ENCODE measurements at regions not wholly inside any gene's neighbourhood (a gene's known extent, or its start where the extent isn't known, plus 50 kb on each side); places are given as distances from the start of the nearest gene placed in this dataset.

GRCh38 chr20:7347409-7347808, 579.9 kb downstream of the BMP2 start:
- Histone ChIP-seq H3K4me3 (replicated peaks in 1 of 3; ENCODE audit: insufficient read depth in 1 of 3, low read depth in 2 of 3, low read length in 3 of 3) (no peak overlapping the region), H3K4me2 (ENCODE audit: low read depth, low read length) (no peak overlapping the region), H3K79me2 (ENCODE audit: insufficient read depth, low read length) (no peaks in the 10 kb centered on the region), H2AFZ (ENCODE audit: low read length) (no peak overlapping the region), H4K20me1 (ENCODE audit: insufficient read depth, low read length) (no peaks in the 10 kb centered on the region), H3K27me3 (ENCODE audit: control insufficient read depth in 1 of 2, insufficient read depth in 2 of 2, low read length in 2 of 2) (no peaks in the 10 kb centered on the region), H3K9me3 (ENCODE audit: low read length) (peaks cover 27% of the 10 kb centered on the region; the same call in 1 of the 2 replicates), H3K36me3 (replicated peaks in 1 of 2; ENCODE audit: control insufficient read depth in 1 of 2, insufficient read depth in 2 of 2, low read length in 2 of 2) (no peaks in the 10 kb centered on the region), H3K9ac (ENCODE audit: insufficient read depth, low read depth, low read length) (no peak overlapping the region), H3K27ac (ENCODE audit: extremely low read length, insufficient read depth, low read length) (no peak overlapping the region), H3K4me1 (ENCODE audit: insufficient read depth, low read length) (no peaks in the 10 kb centered on the region)
- DNase-seq (ENCODE audit: low spot score) = no peak
- FAIRE-seq = no peak
- TF ChIP-seq, protein P1, sequence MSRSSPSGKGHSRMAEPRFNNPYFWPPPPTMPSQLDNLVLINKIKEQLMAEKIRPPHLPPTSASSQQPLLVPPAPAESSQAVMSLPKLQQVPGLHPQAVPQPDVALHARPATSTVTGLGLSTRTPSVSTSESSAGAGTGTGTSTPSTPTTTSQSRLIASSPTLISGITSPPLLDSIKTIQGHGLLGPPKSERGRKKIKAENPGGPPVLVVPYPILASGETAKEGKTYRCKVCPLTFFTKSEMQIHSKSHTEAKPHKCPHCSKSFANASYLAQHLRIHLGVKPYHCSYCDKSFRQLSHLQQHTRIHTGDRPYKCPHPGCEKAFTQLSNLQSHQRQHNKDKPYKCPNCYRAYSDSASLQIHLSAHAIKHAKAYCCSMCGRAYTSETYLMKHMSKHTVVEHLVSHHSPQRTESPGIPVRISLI (CRISPR knock-in tag; IDR thresholded peaks at IDR 0.05; ENCODE audit: borderline replicate concordance) = no peak
- TF ChIP-seq, protein P2, sequence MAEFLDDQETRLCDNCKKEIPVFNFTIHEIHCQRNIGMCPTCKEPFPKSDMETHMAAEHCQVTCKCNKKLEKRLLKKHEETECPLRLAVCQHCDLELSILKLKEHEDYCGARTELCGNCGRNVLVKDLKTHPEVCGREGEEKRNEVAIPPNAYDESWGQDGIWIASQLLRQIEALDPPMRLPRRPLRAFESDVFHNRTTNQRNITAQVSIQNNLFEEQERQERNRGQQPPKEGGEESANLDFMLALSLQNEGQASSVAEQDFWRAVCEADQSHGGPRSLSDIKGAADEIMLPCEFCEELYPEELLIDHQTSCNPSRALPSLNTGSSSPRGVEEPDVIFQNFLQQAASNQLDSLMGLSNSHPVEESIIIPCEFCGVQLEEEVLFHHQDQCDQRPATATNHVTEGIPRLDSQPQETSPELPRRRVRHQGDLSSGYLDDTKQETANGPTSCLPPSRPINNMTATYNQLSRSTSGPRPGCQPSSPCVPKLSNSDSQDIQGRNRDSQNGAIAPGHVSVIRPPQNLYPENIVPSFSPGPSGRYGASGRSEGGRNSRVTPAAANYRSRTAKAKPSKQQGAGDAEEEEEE (CRISPR knock-in tag; IDR thresholded peaks at IDR 0.05; ENCODE audit: borderline replicate concordance) = no peak
- TF ChIP-seq RCOR2 (CRISPR knock-in tag; IDR thresholded peaks at IDR 0.05) (no peak), NCOA5 (CRISPR knock-in tag; IDR thresholded peaks at IDR 0.05) (no peak), ZNF501 (CRISPR knock-in tag; IDR thresholded peaks at IDR 0.05) (no peak)
- TF ChIP-seq, protein P3, sequence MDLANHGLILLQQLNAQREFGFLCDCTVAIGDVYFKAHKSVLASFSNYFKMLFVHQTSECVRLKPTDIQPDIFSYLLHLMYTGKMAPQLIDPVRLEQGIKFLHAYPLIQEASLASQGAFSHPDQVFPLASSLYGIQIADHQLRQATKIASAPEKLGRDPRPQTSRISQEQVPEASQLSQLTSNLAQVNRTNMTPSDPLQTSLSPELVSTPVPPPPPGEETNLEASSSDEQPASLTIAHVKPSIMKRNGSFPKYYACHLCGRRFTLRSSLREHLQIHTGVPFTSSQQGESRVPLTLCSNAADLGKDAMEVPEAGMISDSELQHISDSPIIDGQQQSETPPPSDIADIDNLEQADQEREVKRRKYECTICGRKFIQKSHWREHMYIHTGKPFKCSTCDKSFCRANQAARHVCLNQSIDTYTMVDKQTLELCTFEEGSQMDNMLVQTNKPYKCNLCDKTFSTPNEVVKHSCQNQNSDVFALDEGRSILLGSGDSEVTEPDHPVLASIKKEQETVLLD (CRISPR knock-in tag; IDR thresholded peaks at IDR 0.05; ENCODE audit: low read depth) = no peak
- no TSS peak for BruUV-seq (replicated peaks)
- intact Hi-C loops (cut with micrococcal nuclease; ENCODE audit: unreplicated experiment) (no loop called here), in situ Hi-C loops (cut with HindIII; ENCODE audit: extremely low pct_ligation_motif_present, low pct_unique_long_range_greater_than_20kb) (no loop called here)
- ChIA-PET POLR2A (no interaction called here), CTCF (ENCODE audit: low intra/inter-chr PET ratio, low total read pairs) (no interaction called here)
- ATAC-seq = no peak
- WGBS (ENCODE audit: low lambda C conversion rate) = 0% methylated on average over 2 of the region's 2 CpGs
